ENCODE measurements at regions not wholly inside any gene's neighbourhood (a gene's known extent, or its start where the extent isn't known, plus 50 kb on each side); places are given as distances from the start of the nearest gene placed in this dataset.

DNA sequence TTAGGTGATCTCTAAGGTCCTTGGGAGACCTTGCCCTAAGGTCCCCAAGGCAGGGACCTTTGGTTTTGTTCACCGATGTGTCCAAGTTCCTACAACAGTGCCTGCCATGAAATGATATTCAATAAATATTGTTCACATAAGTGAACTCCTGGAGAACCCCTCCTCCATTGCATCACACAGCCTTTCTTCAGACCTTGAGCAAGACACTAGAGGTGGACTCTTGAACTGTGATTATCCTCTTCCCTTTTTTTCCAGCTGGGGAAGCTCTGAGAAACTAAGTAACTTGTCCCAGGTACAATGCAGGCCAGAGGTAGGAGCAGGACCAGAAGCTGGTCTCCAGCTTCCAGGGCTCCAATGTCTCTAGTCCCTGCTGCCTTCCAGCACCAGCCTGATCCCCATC is 76.6 kb upstream of the LMO1 start:
- DNase-seq, result no peak

DNA sequence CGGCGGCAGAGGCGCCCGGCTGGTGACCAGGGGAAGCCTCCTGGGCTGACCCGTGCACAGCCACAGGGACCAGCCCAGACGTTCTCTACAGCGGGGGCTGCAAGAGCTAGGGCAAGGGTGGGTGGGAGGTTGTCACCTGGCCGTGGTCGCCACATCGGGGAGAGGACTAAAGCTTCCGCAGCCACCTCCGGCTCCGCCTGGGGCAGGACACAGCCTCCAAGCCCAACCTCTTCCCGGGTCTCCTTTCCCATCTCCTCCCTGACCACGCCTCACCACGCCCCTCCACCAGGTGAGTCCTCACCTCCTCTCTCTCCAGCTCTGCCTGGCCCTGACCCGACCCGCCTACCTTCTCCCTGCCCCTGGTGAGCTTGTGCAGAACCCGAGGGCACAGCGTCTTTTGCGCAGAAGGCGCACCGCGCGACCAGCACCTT is 75.9 kb upstream of the LMO1 start:
- DNase-seq, result no peak

DNA sequence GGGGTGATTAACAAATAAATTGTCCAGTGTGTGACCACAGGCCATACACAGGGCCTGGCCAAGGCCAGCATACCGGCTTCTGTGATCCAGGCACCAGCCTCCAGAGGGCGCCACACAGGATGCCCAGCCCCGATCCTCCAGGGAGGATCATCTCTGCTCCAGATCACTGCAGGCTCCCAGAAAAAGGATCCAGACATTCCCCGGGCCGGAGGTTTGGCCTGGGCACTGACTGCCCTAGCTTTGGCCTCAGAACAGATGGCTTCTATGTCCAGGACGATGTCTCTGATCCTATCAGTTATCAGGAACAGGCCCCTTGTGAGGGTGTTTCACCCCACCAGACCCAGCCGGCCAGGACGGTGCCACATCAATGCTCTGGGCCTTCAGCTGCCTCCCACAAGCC is 74.5 kb upstream of the LMO1 start:
- DNase-seq, result no peak

- no peak for DNase-seq
Measured at GRCh38 chr11:8337130-8337795, 73.6 kb upstream of the LMO1 start.

DNA sequence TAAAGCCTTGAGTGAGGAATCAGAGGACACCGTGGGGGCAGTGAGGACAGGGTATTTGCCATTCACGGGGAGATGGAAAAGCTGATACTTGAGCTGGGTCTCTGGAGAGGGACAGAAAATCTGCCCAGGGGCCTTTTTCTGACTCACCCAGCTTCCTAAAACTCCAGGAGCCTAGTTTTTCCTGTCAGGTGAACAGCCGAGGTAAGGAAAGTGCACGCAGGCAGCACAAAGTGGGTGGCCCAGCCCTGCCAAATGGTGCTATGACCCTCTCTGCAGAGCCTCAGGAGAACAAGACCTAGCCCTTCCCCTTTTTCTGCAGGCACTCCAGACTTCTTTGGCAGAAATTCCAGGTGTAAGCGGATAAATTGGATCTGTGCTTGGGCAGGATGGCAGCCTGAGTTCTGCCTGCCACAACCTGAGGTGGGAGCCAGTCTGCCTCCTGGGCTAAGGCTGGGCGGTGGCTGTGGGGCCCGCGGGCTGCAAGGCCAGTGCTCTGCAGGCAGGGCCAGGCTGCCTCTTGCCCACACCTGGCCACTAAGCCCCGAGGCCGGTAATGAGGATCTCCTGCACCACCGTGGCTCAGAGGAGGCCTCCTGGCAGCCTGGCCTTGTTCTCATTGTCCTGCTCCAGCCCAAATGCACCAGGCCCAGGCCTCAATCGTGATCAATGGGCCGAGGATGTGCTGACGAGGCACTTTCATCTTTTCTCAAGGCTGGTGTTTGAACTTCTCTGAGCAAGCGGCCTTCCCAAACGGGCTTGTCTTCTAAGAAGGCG is 72.9 kb upstream of the LMO1 start:
- no peak for DNase-seq

DNA sequence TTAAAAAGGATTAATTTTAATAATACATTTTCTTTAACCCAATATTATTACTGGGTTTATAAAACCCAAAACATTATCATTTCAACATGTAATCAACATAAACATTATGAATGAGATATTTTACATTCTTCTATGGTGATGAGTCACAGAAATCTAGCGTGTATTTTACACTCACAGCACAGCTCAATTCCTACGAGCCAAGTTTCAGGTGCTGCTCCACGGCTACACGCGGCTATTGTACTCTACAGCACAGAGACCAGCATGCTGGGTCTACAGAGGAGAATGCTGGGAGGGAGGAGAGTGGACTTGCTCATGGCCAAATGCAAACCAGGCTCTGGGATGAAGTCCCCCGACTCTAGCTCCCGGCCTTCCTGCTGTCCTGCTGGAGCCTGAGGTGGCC is 72.0 kb upstream of the LMO1 start:
- no peak for DNase-seq

DNA sequence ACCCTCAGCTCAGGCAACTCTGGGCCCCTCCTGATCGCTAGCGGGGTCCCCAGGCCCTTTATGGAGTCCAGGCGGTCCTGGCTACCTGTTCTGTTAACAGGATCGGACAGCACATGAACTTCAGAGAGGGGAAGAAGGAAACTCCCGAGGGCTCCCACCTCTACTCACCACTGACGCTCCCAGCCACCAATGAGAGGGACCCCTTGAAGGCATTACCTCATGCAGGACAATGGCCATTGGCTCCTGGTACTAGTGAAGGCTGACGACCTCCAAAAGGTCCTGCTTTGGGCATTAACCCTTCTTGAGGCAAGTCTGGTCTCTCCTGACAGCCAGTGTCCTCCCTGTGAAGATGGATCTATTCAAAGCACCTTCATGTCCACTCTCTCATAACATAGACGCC is 71.5 kb upstream of the LMO1 start:
- DNase-seq, result no peak

DNA sequence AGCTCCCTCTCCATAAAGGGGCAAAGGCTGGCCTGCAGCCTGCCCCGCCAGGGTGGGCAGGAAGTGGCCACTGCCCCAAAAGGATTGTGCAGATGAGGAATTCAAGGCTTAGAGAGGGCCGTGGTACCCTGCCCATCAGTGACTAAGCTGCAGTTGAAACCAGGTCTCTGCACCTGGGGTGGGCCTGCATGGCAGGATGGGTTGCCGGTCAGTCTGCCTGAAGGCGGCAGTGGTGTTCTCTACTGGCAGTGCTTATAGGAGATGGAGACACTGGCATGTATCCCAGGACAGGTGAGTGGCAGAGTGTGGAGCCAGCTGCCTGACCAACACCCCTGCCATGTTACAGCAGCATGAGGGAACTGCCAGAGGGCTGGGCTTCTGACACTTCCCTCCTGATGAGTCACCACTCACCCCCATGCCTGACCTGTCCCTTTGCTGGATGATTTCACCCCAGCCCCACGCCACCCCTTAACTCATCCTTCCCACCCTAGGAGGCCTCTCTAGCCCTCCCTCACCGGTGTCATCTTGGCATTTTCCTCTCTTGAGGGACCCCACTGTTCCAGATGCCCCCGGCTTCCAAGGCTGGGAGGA is 70.2 kb upstream of the LMO1 start:
- DNase-seq, result no peak

- no peak for DNase-seq
Measured at GRCh38 chr11:8333376-8333775, 69.7 kb upstream of the LMO1 start.

DNA sequence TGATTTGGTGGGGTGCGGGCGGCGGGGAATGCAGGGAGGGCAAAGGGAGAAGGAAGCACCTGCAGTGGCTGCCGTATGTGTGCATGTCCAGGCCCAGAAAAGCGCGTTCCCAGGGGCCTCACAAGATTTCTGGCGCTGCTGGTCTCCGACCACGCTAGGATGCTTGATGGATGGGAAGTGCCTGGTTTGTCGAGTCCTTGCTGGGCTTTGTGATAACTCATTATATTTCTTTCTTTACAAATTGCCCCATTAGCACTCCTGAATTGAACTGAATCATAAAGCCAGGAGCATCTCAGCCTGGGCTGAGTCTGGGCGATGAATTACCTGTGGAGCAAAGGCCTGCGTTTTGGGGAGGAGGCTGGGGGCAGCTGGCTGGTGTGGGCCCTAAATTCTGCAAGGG is 69.2 kb upstream of the LMO1 start:
- DNase-seq, result no peak

- DNase-seq, result no peak
Measured at GRCh38 chr11:8332196-8332595, 68.5 kb upstream of the LMO1 start.

- DNase-seq, result no peak
Measured at GRCh38 chr11:8331767-8332166, 68.1 kb upstream of the LMO1 start.

DNA sequence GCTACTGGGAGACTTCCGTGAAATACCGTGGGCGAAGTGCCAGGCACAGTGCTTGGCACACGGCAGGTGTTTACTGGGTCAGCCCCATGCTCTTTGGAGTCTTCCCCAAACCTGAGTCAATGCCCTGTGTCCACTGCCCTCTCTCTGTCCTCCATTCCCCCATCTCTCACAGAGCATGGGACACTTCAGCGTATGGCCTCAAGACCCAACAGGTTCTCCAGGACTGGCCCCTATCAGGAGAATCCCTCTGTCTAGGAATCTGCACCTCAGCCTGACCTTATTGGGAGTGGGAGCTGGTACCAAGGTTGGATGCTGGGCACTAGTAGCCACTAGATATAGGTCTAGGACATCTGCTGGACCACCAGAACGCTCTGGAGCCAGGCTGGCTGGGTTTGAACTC is 67.2 kb upstream of the LMO1 start:
- no peak for DNase-seq

DNA sequence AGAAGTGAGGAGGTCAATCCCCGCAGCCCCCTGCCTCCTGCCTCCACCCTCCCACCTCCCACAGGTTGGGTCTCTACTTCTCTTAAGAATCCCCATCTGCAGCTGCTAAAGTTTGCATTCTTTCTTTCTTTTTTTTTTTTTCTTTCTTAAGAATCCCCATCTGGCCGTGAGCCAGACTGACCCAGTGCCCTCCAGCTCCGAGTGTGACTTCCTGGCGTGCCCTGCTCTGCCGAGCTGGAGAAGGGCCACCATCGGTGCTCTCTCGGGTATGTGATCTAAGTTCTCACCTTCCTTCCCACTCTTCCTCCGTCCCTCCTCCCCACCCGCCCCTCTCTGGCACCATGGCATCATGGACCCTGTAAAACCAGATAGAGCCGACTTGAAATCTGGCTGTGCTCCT is 66.7 kb upstream of the LMO1 start:
- DNase-seq, result no peak

- DNase-seq, result no peak
Measured at GRCh38 chr11:8329847-8330361, 66.2 kb upstream of the LMO1 start.

DNA sequence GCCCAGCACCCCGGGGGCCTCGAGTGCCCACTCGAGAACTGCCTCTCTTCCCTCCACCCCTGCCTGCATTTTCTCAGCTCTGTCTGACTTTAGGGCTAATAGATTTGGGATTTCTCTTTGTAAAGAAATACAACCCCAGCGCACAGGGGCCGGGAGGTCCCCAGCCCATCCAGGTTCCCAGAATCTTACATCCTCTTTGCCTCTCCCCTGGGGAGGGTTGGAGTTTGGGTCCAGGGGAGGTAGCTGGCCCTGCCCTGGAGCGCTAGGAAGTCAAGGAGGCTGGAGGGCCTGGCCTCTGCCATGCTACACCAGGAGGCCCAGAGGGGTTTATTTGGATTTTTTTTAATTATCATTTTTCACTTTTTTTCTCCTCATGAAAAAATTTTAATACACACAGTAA is 65.7 kb upstream of the LMO1 start:
- DNase-seq, result no peak

GRCh38 chr11:8328848-8329330 is 65.2 kb upstream of the LMO1 start:
- DNase-seq, result peak; percentile 20

GRCh38 chr11:8328231-8328794 is 64.6 kb upstream of the LMO1 start:
- no peak for DNase-seq

DNA sequence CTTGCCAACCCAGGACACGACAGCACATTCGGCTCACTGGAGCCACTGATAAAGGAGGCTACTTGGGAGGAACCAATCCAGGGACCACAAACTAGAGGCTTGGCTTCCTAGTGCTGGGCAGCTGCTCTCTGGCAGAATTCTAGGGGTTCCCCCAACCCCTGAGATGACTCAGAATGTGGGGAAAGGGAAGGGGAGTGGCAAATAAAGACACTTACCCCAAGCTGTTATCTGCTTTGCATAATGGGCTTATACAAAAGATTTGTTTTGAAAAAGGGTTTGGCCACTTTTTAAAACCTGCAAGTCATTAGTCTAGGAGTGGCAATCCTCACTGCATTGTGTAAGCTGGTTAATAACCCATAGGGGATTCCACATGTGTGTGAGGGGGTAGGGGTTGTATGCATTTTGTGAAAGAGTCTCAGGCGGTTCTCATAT is 64.1 kb upstream of the LMO1 start:
- DNase-seq, result no peak

- DNase-seq, result no peak
Measured at GRCh38 chr11:8326337-8326736, 62.7 kb upstream of the LMO1 start.

- DNase-seq, result no peak
Measured at GRCh38 chr11:8325591-8326304, 62.1 kb upstream of the LMO1 start.

DNA sequence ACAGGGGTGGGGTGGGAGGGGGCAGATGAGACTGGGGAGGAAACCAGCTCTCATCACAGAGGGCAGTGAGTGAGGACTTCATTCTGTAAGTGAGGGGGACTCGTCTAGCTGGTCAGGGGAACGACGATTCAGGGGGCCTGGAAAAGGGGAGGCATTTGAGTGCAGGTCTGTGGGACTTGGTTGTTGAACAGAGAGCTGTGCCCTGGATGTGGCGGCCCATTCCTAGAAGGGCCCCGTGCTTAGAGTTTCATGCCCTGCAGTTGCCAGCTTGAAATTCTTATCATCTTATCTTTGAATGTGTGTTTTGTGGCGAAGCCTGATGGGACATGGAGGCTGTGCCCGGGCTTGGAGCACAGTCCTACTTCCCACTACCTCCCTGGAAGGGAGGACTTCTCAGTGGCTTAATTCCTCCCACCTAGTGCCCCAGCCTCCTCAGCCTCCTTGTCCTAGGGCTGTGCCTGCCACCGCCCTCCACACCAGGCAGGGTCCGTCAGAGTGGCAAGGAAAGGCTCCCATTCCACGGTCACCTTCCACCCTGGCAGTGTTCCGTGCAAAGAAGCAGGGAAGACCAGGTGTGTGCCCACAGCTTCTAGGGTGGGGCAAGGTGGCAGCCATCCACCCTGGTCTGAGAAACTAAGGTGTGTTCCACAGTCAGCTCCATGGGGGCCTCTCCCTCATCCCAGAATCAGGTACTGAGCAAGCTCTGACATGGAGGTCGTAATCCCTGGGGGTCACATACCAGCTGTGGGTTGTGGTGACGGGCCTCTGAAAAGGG is 59.7 kb upstream of the LMO1 start:
- no peak for DNase-seq

All from T-helper 9 cell (primary cell).